HEK293 (cell line): ENCODE measurements at regions not wholly inside any gene's neighbourhood (a gene's known extent, or its start where the extent isn't known, plus 50 kb on each side); places are given as distances from the start of the nearest gene placed in this dataset.

Experiments used
- CTCF ChIP-seq: fragments of 450-650 bp; formaldehyde crosslinking; IDR thresholded peaks from 2 replicates; pipeline ENCODE4 v1.5.1; 2016; ENCODE audit warnings: missing biosample characterization, missing genetic modification characterization
- KLF16 ChIP-seq: fragments of 450-650 bp; formaldehyde crosslinking; IDR thresholded peaks from 2 replicates; pipeline ENCODE4 v1.5.1; 2017; ENCODE audit warnings: missing biosample characterization, missing genetic modification characterization
- ZNF433 ChIP-seq: fragments of 450-650 bp; formaldehyde crosslinking; IDR thresholded peaks from 2 replicates; pipeline ENCODE4 v1.5.1; 2016; ENCODE audit warnings: missing biosample characterization, missing genetic modification characterization, low read depth

DNA sequence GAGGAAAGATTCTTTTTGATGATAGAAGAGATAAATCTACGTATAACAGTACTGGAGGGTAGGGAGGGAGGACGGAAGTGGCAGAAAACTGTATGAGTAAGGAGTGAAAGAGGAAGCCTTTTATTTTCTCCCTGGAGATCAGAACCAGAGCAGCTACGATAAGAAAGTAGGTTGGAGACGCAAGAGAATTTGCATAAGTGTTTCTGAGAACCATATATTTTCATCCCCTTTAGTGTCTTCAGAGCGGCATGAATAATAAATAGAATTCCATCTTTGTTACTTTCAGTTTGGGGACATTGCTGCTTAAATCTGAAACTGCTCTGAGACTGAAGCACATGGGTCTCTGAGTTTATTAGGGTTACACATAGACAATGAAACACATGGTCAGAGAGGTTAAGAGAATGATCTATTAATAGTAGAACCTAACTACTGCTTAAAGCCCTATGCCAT, 230.2 kb upstream of the TNP1 start:
- TF ChIP-seq KLF16 (no peak), CTCF (tag by site-specific recombination) (no peak), ZNF433 (tag by site-specific recombination) (no peak)
